OCI-LY3 (cell line): ENCODE measurements at regions not wholly inside any gene's neighbourhood (a gene's known extent, or its start where the extent isn't known, plus 50 kb on each side); places are given as distances from the start of the nearest gene placed in this dataset.

ENCODE experiments used
- H2AFZ ChIP-seq: fragments of 200-600, 300-600 bp; shearing (Covaris generic); 2 replicates; pipeline ENCODE4 v1.6.0; 2014; ENCODE audit warnings: antibody characterized with exemption, low read depth, low read length
- H3K27ac ChIP-seq: fragments of 200-600, 300-600 bp; sonication (generic); 2 replicates; pipeline ENCODE4 v1.5.1; 2014; ENCODE audit warnings: mild to moderate bottlenecking, low read length, moderate library complexity, mixed read lengths
- H3K27me3 ChIP-seq: fragments of 200-600, 300-600 bp; sonication (generic); 2 replicates; pipeline ENCODE4 v1.6.1; 2014; ENCODE audit warnings: low read depth, low read length, mixed read lengths
- H3K36me3 ChIP-seq: fragments of 200-600, 300-600 bp; sonication (generic); replicated peaks from 2 replicates; pipeline ENCODE3; 2014; ENCODE audit warnings: low read depth, low read length, mixed read lengths
- H3K4me1 ChIP-seq: fragments of 300-600, 200-600 bp; sonication (generic); 2 replicates; pipeline ENCODE4 v1.6.1; 2014; ENCODE audit warnings: low read length, mixed read lengths
- H3K4me2 ChIP-seq: fragments of 200-600, 300-600 bp; sonication (generic); 2 replicates; pipeline ENCODE4 v1.6.1; 2014; ENCODE audit warnings: low read length, mixed read lengths
- H3K4me3 ChIP-seq: fragments of 300-600, 200-600 bp; sonication (generic); 2 replicates; pipeline ENCODE4 v1.5.1; 2014; ENCODE audit warnings: antibody characterized with exemption, mild to moderate bottlenecking, low read length, moderate library complexity
- H3K79me2 ChIP-seq: fragments of 300-600, 200-600 bp; shearing (Covaris generic); 2 replicates; pipeline ENCODE4 v1.6.1; 2014; ENCODE audit warnings: mild to moderate bottlenecking, low read length, mixed read lengths
- H3K9ac ChIP-seq: fragments of 300-600, 200-600 bp; shearing (Covaris generic); 2 replicates; pipeline ENCODE4 v1.6.0; 2014; ENCODE audit warnings: mild to moderate bottlenecking, low read length, moderate library complexity
- H3K9me3 ChIP-seq: fragments of 200-600, 300-600 bp; shearing (Covaris generic); 2 replicates; pipeline ENCODE4 v1.6.1; 2014; ENCODE audit warnings: low read length, mixed read lengths; ENCODE audit not compliant: insufficient read depth
- H4K20me1 ChIP-seq: fragments of 200-600, 300-600 bp; sonication (generic); 2 replicates; pipeline ENCODE4 v1.6.1; 2016; ENCODE audit warnings: low read length, mixed read lengths; ENCODE audit not compliant: insufficient read depth
- EZH2phosphoT487 ChIP-seq: fragments of 200-600 bp; shearing (Covaris generic); IDR thresholded peaks from 2 replicates; pipeline ENCODE4 v1.6.1; 2018; ENCODE audit warnings: antibody characterized with exemption, mixed run types, low read depth
- TF ChIP-seq, protein P1 (sequence below): fragments of 200-600, 300-600 bp; sonication (generic); IDR thresholded peaks from 2 replicates; pipeline ENCODE4 v1.5.1; 2014; ENCODE audit warnings: antibody characterized with exemption, low read length, low read depth

DNA sequence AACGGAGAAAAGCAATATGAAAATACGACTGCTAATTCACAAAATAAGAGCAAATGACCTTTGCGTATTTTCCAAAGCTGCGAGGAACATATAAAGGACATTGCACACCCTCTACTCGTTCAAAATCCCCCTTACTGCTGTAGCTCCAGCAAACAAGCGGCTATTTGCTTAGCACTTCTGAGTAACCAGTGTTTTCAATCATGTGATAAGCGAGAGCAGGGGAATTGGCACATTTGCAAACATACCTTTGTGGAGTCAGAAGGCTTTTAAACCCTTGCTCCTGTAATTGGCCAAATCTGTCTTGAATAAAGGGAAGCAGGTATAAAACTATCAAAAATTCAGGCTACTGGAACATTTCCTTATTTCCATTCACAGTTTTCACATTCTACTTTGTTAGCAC, 610.2 kb downstream of the UBE2NL start:
- TF ChIP-seq, protein P1, sequence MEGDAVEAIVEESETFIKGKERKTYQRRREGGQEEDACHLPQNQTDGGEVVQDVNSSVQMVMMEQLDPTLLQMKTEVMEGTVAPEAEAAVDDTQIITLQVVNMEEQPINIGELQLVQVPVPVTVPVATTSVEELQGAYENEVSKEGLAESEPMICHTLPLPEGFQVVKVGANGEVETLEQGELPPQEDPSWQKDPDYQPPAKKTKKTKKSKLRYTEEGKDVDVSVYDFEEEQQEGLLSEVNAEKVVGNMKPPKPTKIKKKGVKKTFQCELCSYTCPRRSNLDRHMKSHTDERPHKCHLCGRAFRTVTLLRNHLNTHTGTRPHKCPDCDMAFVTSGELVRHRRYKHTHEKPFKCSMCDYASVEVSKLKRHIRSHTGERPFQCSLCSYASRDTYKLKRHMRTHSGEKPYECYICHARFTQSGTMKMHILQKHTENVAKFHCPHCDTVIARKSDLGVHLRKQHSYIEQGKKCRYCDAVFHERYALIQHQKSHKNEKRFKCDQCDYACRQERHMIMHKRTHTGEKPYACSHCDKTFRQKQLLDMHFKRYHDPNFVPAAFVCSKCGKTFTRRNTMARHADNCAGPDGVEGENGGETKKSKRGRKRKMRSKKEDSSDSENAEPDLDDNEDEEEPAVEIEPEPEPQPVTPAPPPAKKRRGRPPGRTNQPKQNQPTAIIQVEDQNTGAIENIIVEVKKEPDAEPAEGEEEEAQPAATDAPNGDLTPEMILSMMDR, result no peak
- no peak for TF ChIP-seq EZH2phosphoT487
- Histone ChIP-seq H3K9ac (no peak overlapping the region), H3K27ac (no peak overlapping the region), H3K4me1 (peaks cover 2% of the 10 kb centered on the region), H3K27me3 (no peaks in the 10 kb centered on the region), H2AFZ (no peak overlapping the region), H3K36me3 (no peaks in the 10 kb centered on the region), H3K9me3 (no peaks in the 10 kb centered on the region), H3K4me3 (no peak overlapping the region), H4K20me1 (no peaks in the 10 kb centered on the region), H3K4me2 (no peak overlapping the region), H3K79me2 (no peaks in the 10 kb centered on the region)

DNA sequence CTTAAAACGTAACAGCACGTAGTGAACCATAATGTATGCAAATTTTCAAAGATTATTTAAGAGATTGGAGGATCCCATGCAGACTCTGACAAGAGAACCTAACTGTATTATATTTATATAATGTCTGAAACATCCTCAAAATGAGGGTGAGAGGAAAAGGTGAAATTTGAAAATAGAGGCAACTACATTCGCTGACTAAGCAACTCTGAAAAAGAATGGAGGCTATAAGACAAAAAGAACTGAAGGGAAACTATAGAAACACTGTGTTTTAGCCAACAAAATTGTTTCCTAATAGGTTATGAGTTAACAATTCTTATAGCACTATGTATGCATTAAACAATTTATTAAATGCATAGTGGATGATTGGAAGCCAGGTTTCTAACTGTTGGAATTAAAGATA, 648.0 kb downstream of the UBE2NL start:
- no peaks in the 10 kb centered on the region for H3K9me3 ChIP-seq

DNA sequence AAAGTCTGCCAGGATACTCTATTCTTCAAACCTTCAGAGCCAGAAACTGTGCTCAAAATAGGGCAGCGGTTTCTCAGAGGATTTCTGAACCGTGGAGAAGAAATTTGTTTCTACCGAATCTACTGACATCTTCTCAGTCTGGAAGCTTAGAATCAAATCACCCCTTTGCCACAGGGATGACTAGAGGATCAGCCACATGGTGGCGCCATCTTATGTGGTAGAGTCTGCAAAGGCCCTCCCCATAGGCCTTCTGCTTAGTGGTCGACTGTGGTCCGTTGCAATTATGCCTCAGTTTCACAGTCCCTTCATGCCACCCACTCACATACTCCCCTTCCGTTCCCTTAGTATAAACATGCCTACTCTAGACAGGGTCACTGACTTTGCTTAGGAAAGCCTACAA, 680.7 kb upstream of the SPANXN1 start:
- TF ChIP-seq, protein P1, result peak; percentile 47
- no peak for TF ChIP-seq EZH2phosphoT487
- no peak overlapping the region for H3K4me3 ChIP-seq
- no peak overlapping the region for H3K9ac ChIP-seq
- no peaks in the 10 kb centered on the region for H3K9me3 ChIP-seq
- 0 out of 2 replicates have a peak overlapping the region, but pooled peaks have one; percentile 17 for H3K4me2 ChIP-seq
- no peaks in the 10 kb centered on the region for H3K79me2 ChIP-seq
- no peak overlapping the region for H2AFZ ChIP-seq
- H3K36me3 ChIP-seq, result no peaks in the 10 kb centered on the region
- no peaks in the 10 kb centered on the region for H3K27me3 ChIP-seq
- no peaks in the 10 kb centered on the region for H4K20me1 ChIP-seq
- no peak overlapping the region for H3K27ac ChIP-seq
- no peaks in the 10 kb centered on the region for H3K4me1 ChIP-seq

More for the DNA sequence above, 648.0 kb downstream of the UBE2NL start:
- no peak for TF ChIP-seq EZH2phosphoT487
- TF ChIP-seq, protein P1, result no peak
- no peak overlapping the region for H3K4me3 ChIP-seq
- no peaks in the 10 kb centered on the region for H3K36me3 ChIP-seq
- H3K27ac ChIP-seq, result no peak overlapping the region
- no peak overlapping the region for H3K9ac ChIP-seq
- no peaks in the 10 kb centered on the region for H3K4me1 ChIP-seq
- H3K79me2 ChIP-seq, result no peaks in the 10 kb centered on the region
- no peaks in the 10 kb centered on the region for H3K27me3 ChIP-seq
- no peak overlapping the region for H2AFZ ChIP-seq
- no peak overlapping the region for H3K4me2 ChIP-seq
- no peaks in the 10 kb centered on the region for H4K20me1 ChIP-seq

DNA sequence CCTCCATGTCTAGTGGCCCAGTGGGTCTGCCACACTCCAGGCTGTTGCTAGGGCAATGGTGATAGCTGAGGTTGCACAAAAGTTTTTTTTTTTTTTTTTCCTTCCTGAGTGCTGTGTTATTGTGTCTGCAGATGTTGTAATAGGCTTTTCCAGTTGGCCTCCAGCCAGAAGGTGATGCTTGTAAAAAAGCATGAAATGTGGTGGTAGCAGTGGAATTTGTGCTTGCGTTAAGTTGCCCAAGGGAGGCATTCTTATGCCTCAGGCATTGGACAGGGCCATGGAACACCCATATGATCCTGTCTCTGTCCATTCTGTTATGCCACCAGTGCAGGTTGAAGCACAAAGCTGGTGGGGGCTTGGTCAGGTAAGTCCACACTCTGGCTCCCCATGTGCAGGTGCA, 660.5 kb upstream of the SPANXN1 start:
- Histone ChIP-seq H3K4me2 (no peak overlapping the region), H3K27ac (no peak overlapping the region), H3K9me3 (no peaks in the 10 kb centered on the region), H3K27me3 (no peaks in the 10 kb centered on the region), H3K36me3 (no peaks in the 10 kb centered on the region), H3K79me2 (no peaks in the 10 kb centered on the region), H3K4me3 (no peak overlapping the region), H2AFZ (no peak overlapping the region), H3K4me1 (peaks cover 13% of the 10 kb centered on the region), H4K20me1 (no peaks in the 10 kb centered on the region), H3K9ac (no peak overlapping the region)
- TF ChIP-seq, protein P1, result no peak
- no peak for TF ChIP-seq EZH2phosphoT487
